ENCODE measurements at regions not wholly inside any gene's neighbourhood (a gene's known extent, or its start where the extent isn't known, plus 50 kb on each side); places are given as distances from the start of the nearest gene placed in this dataset. TPM values are rescaled to one million over a fixed set of nuclear protein-coding genes. Genes with fewer than 3 reads are reported as not detected.

- Histone ChIP-seq H3F3A (ENCODE audit: low read depth) (no peaks in the 10 kb centered on the region), H3K79me2 (ENCODE audit: low read depth) (no peaks in the 10 kb centered on the region), H3K4me1 (no peaks in the 10 kb centered on the region), H3K4me3 (no peak overlapping the region), H3K9me3 (ENCODE audit: low read depth) (no peaks in the 10 kb centered on the region), H3K4me2 (no peak overlapping the region), H4K20me1 (ENCODE audit: low read depth) (no peaks in the 10 kb centered on the region), H3K36me3 (no peaks in the 10 kb centered on the region), H2AFZ (replicated peaks) (no peak overlapping the region), H3K27me3 (no peaks in the 10 kb centered on the region), H3K9ac (no peak overlapping the region), H3K27ac (no peak overlapping the region)
- Mint-ChIP-seq H3K27me3 (ENCODE audit: insufficient read depth, low read depth) (peaks cover 3% of the 10 kb centered on the region), H3K27ac (no peak overlapping the region), H3K4me1 (peaks cover 6% of the 10 kb centered on the region), H3K4me3 (no peak overlapping the region), H3K9me3 (peaks cover 11% of the 10 kb centered on the region), H3K36me3 (no peaks in the 10 kb centered on the region)
- TF ChIP-seq CTCF (IDR thresholded peaks at IDR 0.05) (no peak), EZH2phosphoT487 (IDR thresholded peaks at IDR 0.05) (no peak), EZH2 (IDR thresholded peaks at IDR 0.05) (no peak)
- no peak for DNase-seq (ENCODE audit: low spot score)
Measured at GRCh38 chr3:71846185-71846584, 61.2 kb upstream of the PROK2 start.

GRCh38 chr3:71843071-71843470 lies 58.1 kb upstream of the PROK2 start:
- no peak for DNase-seq (ENCODE audit: low spot score)
- peaks cover 8% of the 10 kb centered on the region for H3K9me3 Mint-ChIP-seq
- Histone ChIP-seq H3K79me2 (ENCODE audit: low read depth) (no peaks in the 10 kb centered on the region), H2AFZ (replicated peaks) (no peak overlapping the region), H3K27me3 (no peaks in the 10 kb centered on the region), H3K27ac (no peak overlapping the region), H3K9me3 (ENCODE audit: low read depth) (no peaks in the 10 kb centered on the region), H3K36me3 (no peaks in the 10 kb centered on the region), H4K20me1 (ENCODE audit: low read depth) (no peaks in the 10 kb centered on the region), H3F3A (ENCODE audit: low read depth) (no peaks in the 10 kb centered on the region), H3K4me3 (no peak overlapping the region), H3K4me1 (no peaks in the 10 kb centered on the region), H3K9ac (no peak overlapping the region), H3K4me2 (no peak overlapping the region)
- no peaks in the 10 kb centered on the region for H3K36me3 Mint-ChIP-seq
- H3K27me3 Mint-ChIP-seq (ENCODE audit: insufficient read depth, low read depth) = peaks cover 3% of the 10 kb centered on the region
- TF ChIP-seq EZH2 (IDR thresholded peaks at IDR 0.05) (no peak), EZH2phosphoT487 (IDR thresholded peaks at IDR 0.05) (no peak)
- H3K27ac Mint-ChIP-seq = no peak overlapping the region
- no peaks in the 10 kb centered on the region for H3K4me1 Mint-ChIP-seq
- H3K4me3 Mint-ChIP-seq = no peak overlapping the region

GRCh38 chr3:71838406-71838805 lies 53.5 kb upstream of the PROK2 start:
- no peak overlapping the region for H3K4me3 ChIP-seq
- no peaks in the 10 kb centered on the region for H3K27me3 Mint-ChIP-seq (ENCODE audit: insufficient read depth, low read depth)
- H3K4me2 ChIP-seq = no peak overlapping the region
- no peak for TF ChIP-seq EZH2 (IDR thresholded peaks at IDR 0.05)
- no peak for TF ChIP-seq EZH2phosphoT487 (IDR thresholded peaks at IDR 0.05)
- no peak for TF ChIP-seq CTCF (IDR thresholded peaks at IDR 0.05)
- H3K9me3 Mint-ChIP-seq = peaks cover 8% of the 10 kb centered on the region
- H3K9ac ChIP-seq = no peak overlapping the region
- no peaks in the 10 kb centered on the region for H3K27me3 ChIP-seq
- DNase-seq (ENCODE audit: low spot score) = no peak
- H3K4me3 Mint-ChIP-seq = no peak overlapping the region
- no peaks in the 10 kb centered on the region for H3K4me1 Mint-ChIP-seq
- H4K20me1 ChIP-seq (ENCODE audit: low read depth) = no peaks in the 10 kb centered on the region
- H2AFZ ChIP-seq (replicated peaks) = no peak overlapping the region
- H3K36me3 Mint-ChIP-seq = no peaks in the 10 kb centered on the region
- no peak overlapping the region for H3K27ac ChIP-seq
- no peaks in the 10 kb centered on the region for H3K4me1 ChIP-seq
- no peaks in the 10 kb centered on the region for H3K9me3 ChIP-seq (ENCODE audit: low read depth)
- no peak overlapping the region for H3K27ac Mint-ChIP-seq
- no peaks in the 10 kb centered on the region for H3K79me2 ChIP-seq (ENCODE audit: low read depth)
- no peaks in the 10 kb centered on the region for H3F3A ChIP-seq (ENCODE audit: low read depth)
- no peaks in the 10 kb centered on the region for H3K36me3 ChIP-seq

Small RNA genes lying in the stretch of these regions (small RNA-seq; reads per million reads assigned to genes)
- gene AC104435.1 = not detected
- not detected for gene AC105265.1
- gene RNA5SP136 = not detected
- gene RNU1-62P = not detected
- gene UBE2Q2P9 = not detected
